ENCODE measurements at regions not wholly inside any gene's neighbourhood (a gene's known extent, or its start where the extent isn't known, plus 50 kb on each side); places are given as distances from the start of the nearest gene placed in this dataset.

- H3K4me3 ChIP-seq (ENCODE audit: low read depth in 2 of 2, low read length in 2 of 2), result no peak overlapping the region
- H3K27me3 ChIP-seq (ENCODE audit: control insufficient read depth, insufficient read depth, low read length), result no peaks in the 10 kb centered on the region; the same call in 1 of the 2 replicates
- no peak overlapping the region for H3K27ac ChIP-seq (ENCODE audit: low read length)
- POLR2A ChIA-PET, result no interaction called here
- DNase-seq (ENCODE audit: low read depth, low spot score), result no peak
- no peaks in the 10 kb centered on the region; the same call in 1 of the 2 replicates for H3K4me1 ChIP-seq (ENCODE audit: control insufficient read depth, insufficient read depth, low read length)
- no TSS peak for BruUV-seq (replicated peaks)
- in situ Hi-C loops (cut with HindIII; ENCODE audit: low pct_unique_long_range_greater_than_20kb, low sequenced_read_pairs), result no loop called here
- intact Hi-C loops (cut with micrococcal nuclease; ENCODE audit: unreplicated experiment), result no loop called here
- H3K9me3 ChIP-seq (ENCODE audit: control insufficient read depth, insufficient read depth, low read depth, low read length), result no peaks in the 10 kb centered on the region
- no peak for ATAC-seq
- H3K36me3 ChIP-seq (ENCODE audit: control insufficient read depth, insufficient read depth, low read length), result no peaks in the 10 kb centered on the region
- TF ChIP-seq, protein P1, sequence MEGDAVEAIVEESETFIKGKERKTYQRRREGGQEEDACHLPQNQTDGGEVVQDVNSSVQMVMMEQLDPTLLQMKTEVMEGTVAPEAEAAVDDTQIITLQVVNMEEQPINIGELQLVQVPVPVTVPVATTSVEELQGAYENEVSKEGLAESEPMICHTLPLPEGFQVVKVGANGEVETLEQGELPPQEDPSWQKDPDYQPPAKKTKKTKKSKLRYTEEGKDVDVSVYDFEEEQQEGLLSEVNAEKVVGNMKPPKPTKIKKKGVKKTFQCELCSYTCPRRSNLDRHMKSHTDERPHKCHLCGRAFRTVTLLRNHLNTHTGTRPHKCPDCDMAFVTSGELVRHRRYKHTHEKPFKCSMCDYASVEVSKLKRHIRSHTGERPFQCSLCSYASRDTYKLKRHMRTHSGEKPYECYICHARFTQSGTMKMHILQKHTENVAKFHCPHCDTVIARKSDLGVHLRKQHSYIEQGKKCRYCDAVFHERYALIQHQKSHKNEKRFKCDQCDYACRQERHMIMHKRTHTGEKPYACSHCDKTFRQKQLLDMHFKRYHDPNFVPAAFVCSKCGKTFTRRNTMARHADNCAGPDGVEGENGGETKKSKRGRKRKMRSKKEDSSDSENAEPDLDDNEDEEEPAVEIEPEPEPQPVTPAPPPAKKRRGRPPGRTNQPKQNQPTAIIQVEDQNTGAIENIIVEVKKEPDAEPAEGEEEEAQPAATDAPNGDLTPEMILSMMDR (IDR thresholded peaks at IDR 0.05), result no peak
- TF ChIP-seq SIN3A (IDR thresholded peaks at IDR 0.05; ENCODE audit: borderline replicate concordance, insufficient read depth, low read depth, low read length) (no peak), TCF7L2 (IDR thresholded peaks at IDR 0.05; ENCODE audit: low read depth, low read length) (no peak), POLR2AphosphoS5 (IDR thresholded peaks at IDR 0.05; ENCODE audit: low read depth, low read length) (no peak), REST (IDR thresholded peaks at IDR 0.05; ENCODE audit: insufficient read depth in 1 of 2, low read depth in 2 of 2, low read length in 1 of 2) (no peak)
- CTCF ChIA-PET, result no interaction called here
Measured at GRCh38 chr10:70939441-70940003, 51.2 kb upstream of the PCBD1 start.

GRCh38 chr10:70940834-70941568 lies 52.6 kb upstream of the PCBD1 start:
- intact Hi-C loops (cut with micrococcal nuclease; ENCODE audit: unreplicated experiment) (no loop called here), in situ Hi-C loops (cut with HindIII; ENCODE audit: low pct_unique_long_range_greater_than_20kb, low sequenced_read_pairs) (no loop called here)
- ATAC-seq (no peak), DNase-seq (ENCODE audit: low read depth, low spot score) (no peak)
- Histone ChIP-seq H3K36me3 (ENCODE audit: control insufficient read depth, insufficient read depth, low read length) (no peaks in the 10 kb centered on the region), H3K4me3 (ENCODE audit: low read depth in 2 of 2, low read length in 2 of 2) (no peak overlapping the region), H3K27ac (ENCODE audit: low read length) (no peak overlapping the region), H3K9me3 (ENCODE audit: control insufficient read depth, insufficient read depth, low read depth, low read length) (no peaks in the 10 kb centered on the region), H3K4me1 (ENCODE audit: control insufficient read depth, insufficient read depth, low read length) (no peaks in the 10 kb centered on the region; the same call in 1 of the 2 replicates), H3K27me3 (ENCODE audit: control insufficient read depth, insufficient read depth, low read length) (no peaks in the 10 kb centered on the region; the same call in none of the 2 replicates)
- no peak for TF ChIP-seq TCF7L2 (IDR thresholded peaks at IDR 0.05; ENCODE audit: low read depth, low read length)
- TF ChIP-seq POLR2AphosphoS5 (IDR thresholded peaks at IDR 0.05; ENCODE audit: low read depth, low read length), result no peak
- TF ChIP-seq REST (IDR thresholded peaks at IDR 0.05; ENCODE audit: insufficient read depth in 1 of 2, low read depth in 2 of 2, low read length in 1 of 2), result no peak
- TF ChIP-seq SIN3A (IDR thresholded peaks at IDR 0.05; ENCODE audit: borderline replicate concordance, insufficient read depth, low read depth, low read length), result no peak
- TF ChIP-seq, protein P1 (IDR thresholded peaks at IDR 0.05), result no peak
- BruUV-seq (replicated peaks), result no TSS peak
- ChIA-PET CTCF (no interaction called here), POLR2A (interaction anchor here (0.7 kb wide), 1 partner anchor 120 kb away, joined by 7 read pairs; no protein-coding TSS in a partner anchor)

All from Panc1 (cell line).